ENCODE measurements at regions not wholly inside any gene's neighbourhood (a gene's known extent, or its start where the extent isn't known, plus 50 kb on each side); places are given as distances from the start of the nearest gene placed in this dataset.

GRCh38 chr9:13718539-13718938, 439.0 kb upstream of the MPDZ start:
- TF ChIP-seq, protein P1, sequence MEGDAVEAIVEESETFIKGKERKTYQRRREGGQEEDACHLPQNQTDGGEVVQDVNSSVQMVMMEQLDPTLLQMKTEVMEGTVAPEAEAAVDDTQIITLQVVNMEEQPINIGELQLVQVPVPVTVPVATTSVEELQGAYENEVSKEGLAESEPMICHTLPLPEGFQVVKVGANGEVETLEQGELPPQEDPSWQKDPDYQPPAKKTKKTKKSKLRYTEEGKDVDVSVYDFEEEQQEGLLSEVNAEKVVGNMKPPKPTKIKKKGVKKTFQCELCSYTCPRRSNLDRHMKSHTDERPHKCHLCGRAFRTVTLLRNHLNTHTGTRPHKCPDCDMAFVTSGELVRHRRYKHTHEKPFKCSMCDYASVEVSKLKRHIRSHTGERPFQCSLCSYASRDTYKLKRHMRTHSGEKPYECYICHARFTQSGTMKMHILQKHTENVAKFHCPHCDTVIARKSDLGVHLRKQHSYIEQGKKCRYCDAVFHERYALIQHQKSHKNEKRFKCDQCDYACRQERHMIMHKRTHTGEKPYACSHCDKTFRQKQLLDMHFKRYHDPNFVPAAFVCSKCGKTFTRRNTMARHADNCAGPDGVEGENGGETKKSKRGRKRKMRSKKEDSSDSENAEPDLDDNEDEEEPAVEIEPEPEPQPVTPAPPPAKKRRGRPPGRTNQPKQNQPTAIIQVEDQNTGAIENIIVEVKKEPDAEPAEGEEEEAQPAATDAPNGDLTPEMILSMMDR (IDR thresholded peaks at IDR 0.05) = no peak
- TF ChIP-seq POLR2AphosphoS5 (IDR thresholded peaks at IDR 0.05) = no peak

Data from stomach (tissue), 4 donors.